ENCODE measurements at regions not wholly inside any gene's neighbourhood (a gene's known extent, or its start where the extent isn't known, plus 50 kb on each side); places are given as distances from the start of the nearest gene placed in this dataset.

GRCh38 chr20:4556781-4557180 lies 129.5 kb upstream of the PRNP start:
- TF ChIP-seq CTCF (IDR thresholded peaks at IDR 0.05), result no peak
- TF ChIP-seq POLR2A (IDR thresholded peaks at IDR 0.05), result no peak
